T-cell (primary cell): ENCODE measurements at regions not wholly inside any gene's neighbourhood (a gene's known extent, or its start where the extent isn't known, plus 50 kb on each side); places are given as distances from the start of the nearest gene placed in this dataset.

ENCODE experiments used
- ATAC-seq, 4 experiments: fragments of 200-7000 bp in 3 of 4; fragments of 150-1000 bp in 1 of 4; cut with Tn5 transposase; replicated peaks in 1 of 4; 1 replicate in 3 of 4; 2 replicates in 1 of 4; pipeline ENCODE4 v1.10.0; 2021; ENCODE audit warnings: moderate library complexity in 3 of 4, mild to moderate bottlenecking in 2 of 4, moderate number of reproducible peaks in 1 of 4
- CTCF ChIA-PET, 2 donors: fragments of 300-600 bp; sonication (Branson Sonifier 250); formaldehyde crosslinking; loops; one replicate each; lab custom pipeline; 2022; ENCODE audit warnings: antibody characterized with exemption in 2 of 2; lab: Charles Lee
- POLR2A ChIA-PET, 2 donors: fragments of 300-600 bp; sonication (Branson Sonifier 250); formaldehyde crosslinking; loops; one replicate each; lab custom pipeline; 2022; ENCODE audit warnings: antibody characterized with exemption in 2 of 2; lab: Charles Lee
- DNase-seq, 35 experiments: peaks; one replicate each; pipeline versions ENCODE4 v3.0.0 to v3.0.0-alpha.2; 2013 to 2023
- H3K27ac ChIP-seq: one replicate; pipeline ENCODE4 v1.5.1; 2013; ENCODE audit warnings: low read length
- H3K27me3 ChIP-seq, 2 experiments: replicated peaks in 1 of 2; 1 replicate in 1 of 2; 2 replicates in 1 of 2; pipeline versions ENCODE4 v1.6.1 to v1.7.0; 2013; ENCODE audit warnings: low read length in 1 of 2, mixed read lengths in 1 of 2; ENCODE audit not compliant: control insufficient read depth in 2 of 2, insufficient read depth in 2 of 2; ENCODE audit errors: extremely low read depth in 1 of 2
- H3K36me3 ChIP-seq, 2 donors: 1 replicate in 1 of 2; 2 replicates in 1 of 2; pipeline versions ENCODE4 v1.6.1 to v1.7.0; 2013; ENCODE audit warnings: low read length in 1 of 2; ENCODE audit not compliant: control insufficient read depth in 2 of 2, insufficient read depth in 1 of 2; ENCODE audit errors: extremely low read depth in 1 of 2
- H3K4me1 ChIP-seq, 2 experiments: 1 replicate in 1 of 2; 2 replicates in 1 of 2; pipeline versions ENCODE4 v1.6.1 to v1.7.0; 2013; ENCODE audit warnings: low read length in 2 of 2, mixed read lengths in 1 of 2; ENCODE audit not compliant: insufficient read depth in 2 of 2, control insufficient read depth in 1 of 2; ENCODE audit errors: extremely low read depth in 1 of 2
- H3K4me3 ChIP-seq, 2 donors: 1 replicate in 1 of 2; 2 replicates in 1 of 2; pipeline versions ENCODE4 v1.5.1 to v1.7.0; 2013; ENCODE audit warnings: mild to moderate bottlenecking in 2 of 2, low read length in 1 of 2, moderate library complexity in 1 of 2; ENCODE audit not compliant: control insufficient read depth in 1 of 2; ENCODE audit errors: extremely low read depth in 1 of 2
- H3K9me3 ChIP-seq: 2 replicates; pipeline ENCODE4 v1.7.0; 2013
- H3K27ac Mint-ChIP-seq, 2 donors: one replicate each; pipeline ENCODE4 v1.8.0; 2020 to 2021; ENCODE audit warnings: mild to moderate bottlenecking in 2 of 2, mixed read lengths in 2 of 2
- H3K27me3 Mint-ChIP-seq, 2 donors: one replicate each; pipeline ENCODE4 v1.8.0; 2021 to 2022; ENCODE audit warnings: mixed read lengths in 2 of 2
- H3K36me3 Mint-ChIP-seq: one replicate; pipeline ENCODE4 v1.8.0; 2021; ENCODE audit warnings: mixed read lengths
- H3K4me1 Mint-ChIP-seq, 3 donors: one replicate each; pipeline ENCODE4 v1.8.0; 2020 to 2022; ENCODE audit warnings: mixed read lengths in 3 of 3, mild to moderate bottlenecking in 1 of 3
- H3K4me3 Mint-ChIP-seq, 3 donors: one replicate each; pipeline ENCODE4 v1.8.0; 2020 to 2022; ENCODE audit warnings: mild to moderate bottlenecking in 3 of 3, mixed read lengths in 3 of 3, moderate library complexity in 3 of 3
- H3K9me3 Mint-ChIP-seq, 3 donors: one replicate each; pipeline ENCODE4 v1.8.0; 2020 to 2022; ENCODE audit warnings: mixed read lengths in 3 of 3
- WGBS: methylation state at CpG from one replicate; pipeline ENCODE4 v1.1.5; 2013; ENCODE audit warnings: missing lambda C conversion rate; ENCODE audit not compliant: insufficient coverage; 5-methylcytosine and 5-hydroxymethylcytosine counted together

- Histone ChIP-seq H3K27me3 (no peaks in the 10 kb centered on the region), H3K27ac (no peak overlapping the region), H3K9me3 (no peaks in the 10 kb centered on the region), H3K4me1 (no peaks in the 10 kb centered on the region), H3K4me3 (no peak overlapping the region), H3K36me3 (no peaks in the 10 kb centered on the region)
- no peaks in the 10 kb centered on the region for H3K36me3 Mint-ChIP-seq
- H3K4me1 Mint-ChIP-seq: no peaks in the 10 kb centered on the region
- WGBS: no CpG with 5 or more reads among the region's 1 CpG
- ATAC-seq: no peak
- DNase-seq: no peak
- no peaks in the 10 kb centered on the region for H3K27me3 Mint-ChIP-seq
- H3K9me3 Mint-ChIP-seq: peaks cover 4 to 14% (median 13%) of the 10 kb centered on the region in 3 donors
- no peak overlapping the region for H3K27ac Mint-ChIP-seq
- ChIA-PET CTCF (no interaction called here), POLR2A (no interaction called here)
- no peak overlapping the region for H3K4me3 Mint-ChIP-seq
Measured at GRCh38 chr10:55353414-55353813, 552.4 kb upstream of the PCDH15 start.

GRCh38 chr10:55351431-55351830 is 550.4 kb upstream of the PCDH15 start:
- Histone ChIP-seq H3K27me3 (no peaks in the 10 kb centered on the region), H3K9me3 (no peaks in the 10 kb centered on the region), H3K4me3 (no peak overlapping the region), H3K27ac (no peak overlapping the region), H3K4me1 (no peaks in the 10 kb centered on the region), H3K36me3 (no peaks in the 10 kb centered on the region)
- Mint-ChIP-seq H3K36me3 (no peaks in the 10 kb centered on the region), H3K27me3 (no peaks in the 10 kb centered on the region), H3K27ac (no peak overlapping the region), H3K4me3 (no peak overlapping the region), H3K9me3 (peaks cover 4 to 18% (median 16%) of the 10 kb centered on the region in 3 donors), H3K4me1 (no peaks in the 10 kb centered on the region)
- ATAC-seq: no peak
- CTCF ChIA-PET: no interaction called here
- POLR2A ChIA-PET: no interaction called here
- WGBS: 71% methylated on average over 1 of the region's 2 CpGs
- no peak for DNase-seq

- Histone ChIP-seq H3K4me3 (no peak overlapping the region), H3K9me3 (no peaks in the 10 kb centered on the region), H3K27me3 (no peaks in the 10 kb centered on the region), H3K27ac (no peak overlapping the region), H3K4me1 (no peaks in the 10 kb centered on the region), H3K36me3 (no peaks in the 10 kb centered on the region)
- no peak overlapping the region for H3K4me3 Mint-ChIP-seq
- no peak for ATAC-seq
- H3K36me3 Mint-ChIP-seq: no peaks in the 10 kb centered on the region
- H3K27me3 Mint-ChIP-seq: no peaks in the 10 kb centered on the region
- H3K27ac Mint-ChIP-seq: no peak overlapping the region
- H3K9me3 Mint-ChIP-seq: peaks cover 8 to 17% (median 10%) of the 10 kb centered on the region in 3 donors
- ChIA-PET CTCF (interaction anchor here in 1 of 2 donors (0.9 kb wide), 1 partner anchor 823 kb away, joined by 3 read pairs; no protein-coding TSS in a partner anchor), POLR2A (no interaction called here)
- H3K4me1 Mint-ChIP-seq: no peaks in the 10 kb centered on the region
- DNase-seq: no peak
Measured at GRCh38 chr10:55348534-55348933, 547.5 kb upstream of the PCDH15 start.

DNA sequence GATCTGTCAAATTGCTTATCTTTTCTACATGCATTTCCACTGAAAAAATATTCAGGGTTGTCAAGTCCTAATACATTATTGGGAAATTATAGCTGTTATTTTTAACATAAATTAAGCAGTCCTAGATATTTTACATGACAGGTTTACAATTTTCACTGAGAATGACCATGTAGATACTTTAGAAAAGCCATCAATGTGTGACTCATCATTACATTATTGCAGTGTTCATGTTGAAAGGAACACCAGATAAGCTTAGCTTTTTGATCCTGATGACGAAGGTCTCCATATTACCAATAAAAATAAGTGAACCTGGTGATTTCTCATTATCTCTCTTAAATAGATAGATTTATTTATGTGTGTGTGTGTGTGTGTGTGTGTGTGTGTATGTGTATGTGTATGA is 529.5 kb upstream of the PCDH15 start:
- DNase-seq: no peak
- Histone ChIP-seq H3K27ac (no peak overlapping the region), H3K4me1 (no peaks in the 10 kb centered on the region), H3K4me3 (no peak overlapping the region), H3K36me3 (no peaks in the 10 kb centered on the region), H3K9me3 (no peaks in the 10 kb centered on the region), H3K27me3 (no peaks in the 10 kb centered on the region)
- no peaks in the 10 kb centered on the region for H3K36me3 Mint-ChIP-seq
- POLR2A ChIA-PET: no interaction called here
- H3K4me1 Mint-ChIP-seq: no peaks in the 10 kb centered on the region
- H3K27me3 Mint-ChIP-seq: no peaks in the 10 kb centered on the region
- no peak overlapping the region for H3K27ac Mint-ChIP-seq
- WGBS: no CpG with 5 or more reads among the region's 1 CpG
- CTCF ChIA-PET: no interaction called here
- no peak for ATAC-seq
- peaks cover 0 to 13% (median 12%) of the 10 kb centered on the region in 3 donors for H3K9me3 Mint-ChIP-seq
- H3K4me3 Mint-ChIP-seq: no peak overlapping the region

DNA sequence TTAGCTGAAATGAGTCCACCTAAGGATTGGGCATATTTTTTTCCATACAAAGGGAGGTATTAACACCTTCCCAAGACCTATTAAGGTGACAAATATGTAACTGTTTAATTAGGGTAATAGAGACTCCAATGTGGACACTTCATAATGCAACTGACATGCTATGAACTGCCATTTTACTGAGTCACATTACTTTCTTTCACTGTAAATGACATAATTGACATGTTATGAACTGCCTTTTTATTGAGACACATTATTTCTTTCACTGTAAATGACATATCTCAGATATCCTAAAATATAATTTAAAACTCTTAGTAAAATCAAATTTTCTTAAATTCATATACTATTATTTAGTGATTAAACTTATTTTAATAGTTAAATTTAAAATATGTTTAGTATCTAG is 528.8 kb upstream of the PCDH15 start:
- Histone ChIP-seq H3K36me3 (no peaks in the 10 kb centered on the region), H3K4me1 (no peaks in the 10 kb centered on the region), H3K27ac (no peak overlapping the region), H3K9me3 (no peaks in the 10 kb centered on the region), H3K4me3 (no peak overlapping the region), H3K27me3 (no peaks in the 10 kb centered on the region)
- Mint-ChIP-seq H3K4me3 (no peak overlapping the region), H3K27ac (no peak overlapping the region), H3K9me3 (peaks cover 0 to 12% (median 11%) of the 10 kb centered on the region in 3 donors), H3K36me3 (no peaks in the 10 kb centered on the region), H3K27me3 (no peaks in the 10 kb centered on the region), H3K4me1 (no peaks in the 10 kb centered on the region)
- DNase-seq (no peak), ATAC-seq (no peak)
- ChIA-PET POLR2A (no interaction called here), CTCF (no interaction called here)

DNA sequence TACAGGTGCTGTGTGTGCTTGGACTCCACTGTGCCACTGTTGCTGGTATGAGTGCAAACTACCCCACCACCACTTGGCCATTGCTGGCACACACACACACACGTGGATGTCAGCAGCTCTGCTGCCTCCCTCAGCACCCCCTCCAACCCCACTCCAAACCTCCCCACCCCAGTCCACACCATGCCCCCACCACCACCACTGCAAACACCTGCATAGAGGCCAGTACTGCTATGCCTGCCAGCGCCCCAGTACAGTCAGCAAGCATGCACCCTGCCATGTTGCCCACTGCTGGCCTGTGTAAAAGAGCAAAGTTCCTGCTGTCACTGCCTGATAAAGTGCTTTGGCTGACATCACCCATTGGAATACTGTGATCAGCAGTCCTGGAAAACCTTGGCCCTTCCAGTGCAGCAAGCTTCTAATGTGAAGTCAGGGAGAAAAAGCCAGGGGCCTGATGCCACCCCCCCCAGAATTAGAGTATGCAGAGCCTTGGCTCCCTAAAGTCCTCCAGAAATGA is 519.2 kb upstream of the PCDH15 start:
- WGBS: 80% methylated on average over 1 of the region's 2 CpGs
- no peak overlapping the region for H3K4me3 Mint-ChIP-seq
- Histone ChIP-seq H3K36me3 (no peaks in the 10 kb centered on the region), H3K27ac (no peak overlapping the region), H3K9me3 (no peaks in the 10 kb centered on the region), H3K4me3 (no peak overlapping the region), H3K4me1 (no peaks in the 10 kb centered on the region), H3K27me3 (no peaks in the 10 kb centered on the region)
- no peak overlapping the region for H3K27ac Mint-ChIP-seq
- no peaks in the 10 kb centered on the region for H3K4me1 Mint-ChIP-seq
- DNase-seq (no peak), ATAC-seq (no peak)
- peaks cover 9 to 34% (median 14%) of the 10 kb centered on the region in 3 donors for H3K9me3 Mint-ChIP-seq
- H3K36me3 Mint-ChIP-seq: no peaks in the 10 kb centered on the region
- no peaks in the 10 kb centered on the region for H3K27me3 Mint-ChIP-seq
- CTCF ChIA-PET: no interaction called here
- POLR2A ChIA-PET: no interaction called here
